Gastroesophageal sphincter (tissue), 4 donors: ENCODE measurements at regions not wholly inside any gene's neighbourhood (a gene's known extent, or its start where the extent isn't known, plus 50 kb on each side); places are given as distances from the start of the nearest gene placed in this dataset.

ENCODE experiments used
- ATAC-seq: fragments of 150-250 bp; one replicate; pipeline ENCODE4 v1.9.1; 2016; ENCODE audit warnings: mild to moderate bottlenecking, moderate library complexity
- H3K27ac ChIP-seq, 4 donors: fragments of 200-600 bp; sonication (generic) in 3 of 4; 1 replicate in 3 of 4; 2 replicates in 1 of 4; pipeline ENCODE4 v1.5.1; 2016 to 2019
- H3K27me3 ChIP-seq: fragments of 200-600 bp; sonication (generic); one replicate; pipeline ENCODE4 v1.5.1; 2019
- H3K36me3 ChIP-seq, 2 donors: fragments of 200-600 bp; sonication (generic); one replicate each; pipeline ENCODE4 v1.5.1; 2019; ENCODE audit warnings: control low read depth in 1 of 2
- H3K4me1 ChIP-seq, 3 donors: fragments of 200-600 bp; sonication (generic); 1 replicate in 2 of 3; 2 replicates in 1 of 3; pipeline ENCODE4 v1.5.1; 2016 to 2019; ENCODE audit warnings: control low read depth in 2 of 3
- H3K4me3 ChIP-seq, 2 donors: fragments of 200-600 bp; sonication (generic); one replicate each; pipeline ENCODE4 v1.5.1; 2019; ENCODE audit warnings: mild to moderate bottlenecking in 1 of 2, moderate library complexity in 1 of 2
- H3K9me3 ChIP-seq, 3 donors: fragments of 200-600 bp; sonication (generic); one replicate each; pipeline ENCODE4 v1.5.1; 2017 to 2019; ENCODE audit warnings: control low read depth in 2 of 3
- EP300 ChIP-seq: sonication (generic); formaldehyde crosslinking; IDR thresholded peaks from one replicate; pipeline ENCODE4 v1.6.1; 2017; ENCODE audit warnings: antibody characterized with exemption, mild to moderate bottlenecking
- POLR2A ChIP-seq, 2 donors: fragments of 450-650 bp; IDR thresholded peaks; one replicate each; pipeline ENCODE4 v1.6.1; 2017; ENCODE audit warnings: antibody characterized with exemption in 2 of 2, mild to moderate bottlenecking in 2 of 2, moderate library complexity in 1 of 2
- POLR2AphosphoS5 ChIP-seq: sonication (generic); formaldehyde crosslinking; IDR thresholded peaks from one replicate; pipeline ENCODE4 v1.6.1; 2017; ENCODE audit warnings: antibody characterized with exemption
- WGBS, 2 donors: methylation state at CpG; one replicate each; pipeline ENCODE4 v1.1.5; 2018; ENCODE audit warnings: low coverage in 1 of 2; 5-methylcytosine and 5-hydroxymethylcytosine counted together
- small RNA-seq, 4 donors: library from RNA; depleted of rRNA; stranded (forward); fragments of <200 nt; gene quantifications; one replicate each; pipeline ENCODE3, GENCODE V24; 2016
- TF ChIP-seq, protein P1 (sequence below), 4 experiments: fragments of 200-600 bp in 2 of 4; fragments of 450-650 bp in 2 of 4; sonication (generic) in 1 of 4; IDR thresholded peaks; one replicate each; pipeline ENCODE4 v1.5.1; 2017 to 2019; ENCODE audit warnings: antibody characterized with exemption in 4 of 4, mild to moderate bottlenecking in 2 of 4, moderate library complexity in 2 of 4

DNA sequence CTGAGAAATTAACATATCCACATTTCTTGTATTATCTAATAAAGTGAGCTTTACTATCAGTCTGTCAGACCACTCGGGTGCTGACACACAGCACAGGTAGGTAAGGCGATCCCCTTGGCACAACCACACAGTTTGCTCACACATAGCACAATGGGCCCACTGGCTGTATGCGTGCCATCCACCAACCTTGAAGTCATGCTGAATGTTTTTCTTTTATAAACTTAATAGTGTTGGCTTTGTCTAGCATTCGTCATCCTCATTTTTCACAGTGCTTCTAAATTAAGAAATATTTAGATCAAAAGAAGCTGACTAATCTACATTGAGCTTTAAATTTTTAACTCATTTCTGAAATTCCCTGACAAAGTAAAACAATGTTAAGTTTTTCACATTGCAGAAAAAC, 50.0 kb upstream of the PAPOLG start:
- Histone ChIP-seq H3K36me3 (no peaks in the 10 kb centered on the region), H3K4me1 (peaks cover 0 to 3% (median 0%) of the 10 kb centered on the region in 3 donors), H3K4me3 (no peak overlapping the region), H3K27me3 (no peaks in the 10 kb centered on the region), H3K27ac (no peak overlapping the region), H3K9me3 (no peaks in the 10 kb centered on the region)
- TF ChIP-seq POLR2A (IDR thresholded peaks at IDR 0.05) (no peak), POLR2AphosphoS5 (no peak), EP300 (no peak)
- TF ChIP-seq, protein P1, sequence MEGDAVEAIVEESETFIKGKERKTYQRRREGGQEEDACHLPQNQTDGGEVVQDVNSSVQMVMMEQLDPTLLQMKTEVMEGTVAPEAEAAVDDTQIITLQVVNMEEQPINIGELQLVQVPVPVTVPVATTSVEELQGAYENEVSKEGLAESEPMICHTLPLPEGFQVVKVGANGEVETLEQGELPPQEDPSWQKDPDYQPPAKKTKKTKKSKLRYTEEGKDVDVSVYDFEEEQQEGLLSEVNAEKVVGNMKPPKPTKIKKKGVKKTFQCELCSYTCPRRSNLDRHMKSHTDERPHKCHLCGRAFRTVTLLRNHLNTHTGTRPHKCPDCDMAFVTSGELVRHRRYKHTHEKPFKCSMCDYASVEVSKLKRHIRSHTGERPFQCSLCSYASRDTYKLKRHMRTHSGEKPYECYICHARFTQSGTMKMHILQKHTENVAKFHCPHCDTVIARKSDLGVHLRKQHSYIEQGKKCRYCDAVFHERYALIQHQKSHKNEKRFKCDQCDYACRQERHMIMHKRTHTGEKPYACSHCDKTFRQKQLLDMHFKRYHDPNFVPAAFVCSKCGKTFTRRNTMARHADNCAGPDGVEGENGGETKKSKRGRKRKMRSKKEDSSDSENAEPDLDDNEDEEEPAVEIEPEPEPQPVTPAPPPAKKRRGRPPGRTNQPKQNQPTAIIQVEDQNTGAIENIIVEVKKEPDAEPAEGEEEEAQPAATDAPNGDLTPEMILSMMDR (IDR thresholded peaks at IDR 0.05), result no peak
- ATAC-seq, result no peak
- 33 to 49% methylated on average over 1 to 4 of the region's 4 CpGs for WGBS, 2 donors

Small RNAs in the stretch of these regions (small RNA-seq; reads per million reads assigned to genes)
- gene RN7SL361P, result 0 reads per million in 4 donors
